TTC549 (cell line): ENCODE measurements at regions not wholly inside any gene's neighbourhood (a gene's known extent, or its start where the extent isn't known, plus 50 kb on each side); places are given as distances from the start of the nearest gene placed in this dataset.
"Not testable (repeated sequence)": the region's sequence is repeated elsewhere in the genome, so short reads cannot be mapped to it uniquely, and the experiment has no call there.

Experiments
- FAIRE-seq: peaks from 2 replicates; lab custom pipeline; 2012; peaks lifted over from hg19 to GRCh38; lab: Jason Lieb, UNC

DNA sequence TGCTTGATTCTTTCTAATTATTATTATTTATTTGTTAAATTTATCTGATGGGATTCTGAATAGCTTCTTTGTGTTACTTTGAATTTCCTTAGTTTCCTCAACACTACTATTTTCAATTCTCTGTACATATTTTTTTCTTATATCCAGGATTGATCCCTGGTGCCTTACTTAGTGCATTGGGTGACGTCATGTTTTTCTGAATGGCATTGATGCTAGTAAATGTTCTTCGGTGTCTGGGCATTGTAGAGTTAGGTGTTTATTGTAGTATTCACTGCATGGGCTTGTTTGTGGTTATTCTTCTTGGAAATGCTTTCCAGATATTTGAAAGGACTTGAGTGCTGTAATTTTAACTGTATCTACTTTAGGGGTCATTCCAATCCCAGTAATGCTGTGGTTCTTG is 938.1 kb downstream of the FAM133A start:
- no peak for FAIRE-seq

DNA sequence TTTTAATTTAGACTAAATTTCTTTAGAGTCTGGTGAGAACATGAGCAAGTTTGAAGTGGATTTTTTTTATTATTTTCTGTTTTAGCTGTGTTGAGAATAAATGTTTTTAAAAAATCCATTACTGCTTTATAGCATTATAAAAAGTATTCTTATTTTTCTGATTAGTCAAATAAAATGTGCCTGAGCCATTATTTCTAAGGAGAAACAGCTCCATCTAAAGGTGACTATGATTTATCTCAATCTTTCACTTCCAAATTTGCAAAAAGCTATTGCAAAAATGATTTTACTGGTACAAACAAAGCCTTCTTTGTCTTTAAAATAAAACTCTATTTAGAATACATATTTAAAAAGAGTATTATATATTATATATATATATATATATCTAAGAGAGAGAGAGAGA is 959.2 kb downstream of the FAM133A start:
- FAIRE-seq, result no peak

DNA sequence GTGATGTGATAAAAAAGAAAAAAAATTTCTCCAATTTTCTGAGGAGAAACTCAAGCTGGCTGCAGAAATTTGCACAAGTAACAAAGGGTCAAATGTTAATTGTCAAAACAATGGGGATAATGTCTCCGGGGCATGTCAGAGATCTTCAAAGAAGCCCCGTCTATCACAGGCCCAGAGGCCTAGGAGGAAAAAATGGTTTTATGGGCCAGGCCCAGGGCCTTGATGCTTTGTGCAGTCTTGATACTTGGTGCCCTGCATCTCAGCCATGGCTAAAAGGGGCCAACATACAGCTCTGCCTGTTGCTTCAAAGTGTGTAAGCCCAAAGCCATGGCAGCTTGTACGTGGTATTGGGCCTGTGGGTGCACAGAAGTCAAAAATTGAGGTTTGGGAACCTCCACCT is 961.0 kb downstream of the FAM133A start:
- FAIRE-seq, result no peak

DNA sequence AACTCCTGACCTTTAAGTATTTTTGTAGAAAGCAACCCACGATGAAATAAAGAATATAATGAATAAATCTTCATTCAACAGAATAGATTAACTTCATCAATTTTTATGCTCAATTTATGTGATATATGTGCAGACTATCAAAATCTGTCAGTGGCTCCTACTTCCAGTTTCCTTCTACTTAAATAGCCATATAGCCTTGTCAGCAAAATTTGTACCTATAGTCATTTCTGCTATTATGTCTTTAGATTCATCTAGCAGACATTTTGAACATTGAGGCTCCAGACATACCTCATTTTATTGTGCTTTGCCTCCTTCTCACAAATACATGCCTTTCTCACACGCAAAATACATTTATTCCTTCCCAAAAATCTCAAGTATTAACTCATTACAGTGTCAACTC is 971.7 kb downstream of the FAM133A start:
- FAIRE-seq, result no peak

DNA sequence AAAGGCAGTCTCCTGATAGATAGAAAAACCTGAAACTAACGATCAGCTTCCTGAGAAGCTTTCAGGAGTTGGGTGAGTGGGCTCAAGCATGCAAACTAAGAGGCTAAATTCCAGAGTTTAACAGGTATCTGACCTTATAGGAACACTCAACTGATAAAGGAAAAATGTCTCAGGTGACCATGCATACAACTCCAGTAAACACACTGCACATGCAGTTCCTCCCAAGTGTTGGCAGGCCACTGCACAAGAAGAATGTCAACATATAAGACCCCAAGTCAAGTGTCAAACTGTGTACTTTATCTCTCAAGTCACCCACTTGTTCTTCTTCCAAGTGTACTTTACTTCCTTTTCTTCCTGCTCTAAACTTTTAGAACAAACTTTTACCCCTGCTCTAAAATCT is 981.2 kb downstream of the FAM133A start:
- FAIRE-seq, result no peak

DNA sequence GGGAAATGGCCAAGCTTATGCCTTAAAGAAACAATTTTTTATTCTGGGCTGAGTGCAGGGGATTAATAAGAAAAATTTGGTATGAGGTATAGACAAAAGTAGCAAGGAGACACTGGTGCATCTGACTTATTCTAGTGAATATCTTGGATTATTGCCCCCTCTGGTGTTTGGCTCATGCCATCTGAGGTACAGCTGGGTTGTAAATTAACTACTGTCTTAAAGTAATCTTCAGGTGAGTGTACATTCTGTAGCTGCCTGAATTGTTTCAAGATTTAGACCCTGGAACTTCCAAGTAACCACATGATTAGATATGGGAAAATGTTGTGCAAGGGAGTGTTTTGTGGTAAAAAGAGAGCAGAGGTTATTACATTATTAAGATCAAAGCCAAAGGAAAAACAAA is 988.7 kb downstream of the FAM133A start:
- FAIRE-seq, result no peak

DNA sequence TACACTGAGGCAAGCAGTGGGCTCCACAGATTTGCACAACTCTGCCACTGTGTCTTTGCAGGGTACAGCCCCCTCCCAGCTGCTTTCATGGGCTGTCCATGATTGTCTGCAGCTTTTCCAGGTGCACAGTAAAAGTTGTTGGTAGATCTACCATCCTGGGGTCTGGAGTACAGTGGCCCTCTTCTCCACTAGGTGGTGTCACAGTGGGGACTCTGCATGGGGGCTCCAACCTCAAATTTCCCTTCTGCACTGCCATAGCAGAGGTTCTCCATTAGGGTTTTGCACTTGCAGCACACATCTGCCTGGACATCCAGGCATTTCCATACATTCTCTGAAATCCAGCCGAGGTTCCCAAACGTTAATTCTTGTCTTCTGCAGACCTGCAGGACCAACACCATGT is 1002.3 kb downstream of the FAM133A start:
- FAIRE-seq, result no peak

DNA sequence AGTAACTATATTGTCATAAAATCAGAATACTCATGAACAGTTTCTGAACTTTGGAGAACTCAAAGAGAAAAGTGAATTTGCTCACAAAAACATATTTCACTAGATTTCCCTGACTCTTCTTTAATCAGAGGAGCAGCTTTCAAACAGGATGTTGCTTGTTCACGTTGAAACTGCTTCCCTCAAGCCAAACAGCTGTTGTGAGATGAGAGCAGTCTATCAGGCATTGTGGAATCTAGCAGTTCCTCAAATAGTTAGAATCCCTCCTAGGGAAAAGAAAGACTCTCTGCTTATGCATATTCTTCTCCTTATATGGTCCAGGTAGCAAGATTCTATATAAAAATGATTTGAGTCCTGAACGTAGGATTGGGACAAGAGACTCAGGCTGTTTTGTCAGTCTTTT is 1012.1 kb downstream of the FAM133A start:
- FAIRE-seq, result no peak

DNA sequence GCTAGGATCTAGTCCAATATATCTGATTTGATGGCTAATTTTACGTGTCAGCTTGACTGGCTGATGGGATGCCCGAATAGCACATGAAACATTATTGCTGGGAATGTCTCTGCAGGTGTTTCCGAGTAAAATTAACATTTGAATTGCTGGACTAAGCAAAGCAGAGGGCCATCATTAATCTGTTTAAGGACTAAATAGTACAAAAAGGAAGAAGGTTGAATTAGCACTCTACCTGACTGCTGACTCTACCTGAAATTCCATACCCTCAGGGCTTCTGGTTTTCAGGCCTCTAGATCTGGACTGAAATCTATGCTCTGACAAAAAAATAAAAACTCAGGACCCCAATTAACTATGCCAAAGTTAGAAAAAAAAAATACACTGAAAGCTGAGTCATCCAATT is 1021.9 kb downstream of the FAM133A start:
- FAIRE-seq, result no peak

DNA sequence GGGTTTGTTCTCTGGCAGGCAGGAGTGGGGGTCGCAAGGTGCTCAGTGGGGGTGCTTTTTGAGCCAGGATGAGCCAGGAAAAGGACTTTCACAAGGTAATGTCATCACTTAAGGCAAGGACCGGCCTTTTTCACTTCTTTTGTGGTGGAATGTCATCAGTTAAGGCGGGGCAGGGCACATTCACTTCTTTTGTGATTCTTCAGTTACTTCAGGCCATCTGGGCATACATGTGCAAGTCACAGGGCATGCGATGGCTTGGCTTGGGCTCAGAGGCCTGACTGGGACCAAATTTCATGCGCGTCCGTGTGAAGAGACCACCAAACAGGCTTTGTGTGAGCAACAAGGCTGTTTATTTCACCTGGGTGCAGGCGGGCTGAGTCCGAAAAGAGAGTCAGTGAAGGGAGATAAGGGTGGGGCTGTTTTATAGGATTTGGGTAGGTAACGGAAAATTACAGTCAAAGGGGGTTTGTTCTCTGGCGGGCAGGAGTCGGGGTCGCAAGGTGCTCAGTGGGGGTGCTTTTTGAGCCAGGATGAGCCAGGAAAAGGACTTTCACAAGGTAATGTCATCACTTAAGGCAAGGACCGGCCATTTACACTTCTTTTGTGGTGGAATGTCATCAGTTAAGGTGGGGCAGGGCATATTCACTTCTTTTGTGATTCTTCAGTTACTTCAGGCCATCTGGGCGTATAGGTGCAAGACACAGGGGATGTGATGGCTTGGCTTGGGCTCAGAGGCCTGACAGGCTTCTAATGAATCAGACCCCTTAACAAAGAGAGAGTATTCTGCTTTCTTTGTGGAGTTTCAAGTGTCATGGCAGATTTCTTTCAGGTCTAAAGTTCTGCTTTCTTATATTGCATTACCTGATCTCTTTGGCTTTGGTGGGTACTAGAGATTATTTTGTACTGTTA is 1030.6 kb downstream of the FAM133A start:
- not testable (repeated sequence) for FAIRE-seq

DNA sequence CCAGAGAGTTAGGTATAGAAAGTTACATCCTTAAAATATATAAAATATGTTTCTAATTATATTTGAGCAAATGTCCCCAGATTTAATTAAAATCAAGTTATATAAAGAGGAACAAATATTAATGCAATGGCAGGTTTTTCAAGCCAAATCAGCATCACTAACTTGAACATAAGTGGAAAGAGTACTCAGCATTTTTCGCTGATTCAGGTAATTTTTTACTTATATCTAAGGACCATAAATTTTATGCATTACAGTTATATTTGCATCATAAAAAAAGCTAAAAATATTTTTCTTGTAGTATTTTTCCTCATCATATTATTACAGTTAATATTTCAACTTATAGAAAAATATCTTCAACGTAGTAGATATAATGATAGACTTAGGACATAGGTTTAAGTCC is 1047.4 kb downstream of the FAM133A start:
- no peak for FAIRE-seq

DNA sequence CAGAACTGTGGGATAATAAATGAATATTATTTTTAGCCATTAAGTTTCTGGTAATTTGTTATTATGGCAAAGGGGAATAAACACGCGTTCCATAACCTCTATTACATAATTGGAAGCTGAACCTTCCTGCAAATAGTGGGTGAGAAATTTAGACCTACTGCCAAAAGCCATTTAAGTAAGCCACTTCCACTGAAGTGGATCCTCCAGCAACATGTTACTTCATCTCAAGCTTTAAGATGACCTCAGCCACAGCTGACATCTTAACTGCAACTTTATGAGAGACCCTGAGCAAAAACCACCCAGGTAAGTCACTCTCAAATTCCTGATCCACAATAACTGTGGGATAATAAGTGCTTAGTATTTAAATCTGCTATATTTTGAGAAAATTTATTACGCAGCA is 1048.6 kb downstream of the FAM133A start:
- FAIRE-seq, result no peak

DNA sequence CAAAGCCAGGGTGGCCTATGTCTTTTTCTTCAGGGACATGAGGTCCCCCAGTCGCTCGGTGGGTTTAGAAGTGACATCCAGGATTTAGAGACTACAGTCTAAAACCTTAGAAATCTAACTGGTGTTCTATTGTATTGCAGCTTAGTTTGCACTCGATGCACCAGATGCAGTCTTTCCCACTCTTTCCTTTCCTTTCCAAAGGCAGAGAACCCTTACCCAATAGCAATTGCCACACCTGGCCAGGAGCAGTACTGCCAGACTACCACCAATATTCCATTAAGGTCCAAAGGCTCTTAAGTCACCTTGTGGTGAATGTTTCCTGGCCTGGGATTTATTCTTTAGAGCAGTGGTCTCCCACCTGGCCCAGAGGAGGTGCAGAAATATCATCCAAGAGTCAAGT is 1068.8 kb downstream of the FAM133A start:
- no peak for FAIRE-seq

DNA sequence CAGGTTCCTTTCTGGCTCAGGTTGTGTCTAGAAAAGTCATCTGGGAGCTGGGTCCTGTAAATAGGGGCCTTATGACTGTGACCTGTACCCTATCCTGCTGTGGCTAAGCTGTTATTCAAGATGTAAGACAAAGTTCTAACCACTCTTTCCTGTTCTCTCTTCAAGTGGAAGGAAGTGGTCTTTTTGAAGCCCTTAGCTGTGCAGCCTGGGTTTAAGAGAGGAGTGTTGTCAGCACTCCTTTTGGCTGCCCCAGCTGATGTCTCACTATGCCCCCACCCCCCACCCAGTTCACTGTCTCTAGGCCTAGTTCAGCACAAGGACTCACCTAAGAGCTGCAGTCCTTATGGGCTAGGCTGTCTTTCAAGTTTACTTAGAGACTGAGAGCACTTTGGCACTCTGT is 1069.5 kb downstream of the FAM133A start:
- FAIRE-seq, result no peak

DNA sequence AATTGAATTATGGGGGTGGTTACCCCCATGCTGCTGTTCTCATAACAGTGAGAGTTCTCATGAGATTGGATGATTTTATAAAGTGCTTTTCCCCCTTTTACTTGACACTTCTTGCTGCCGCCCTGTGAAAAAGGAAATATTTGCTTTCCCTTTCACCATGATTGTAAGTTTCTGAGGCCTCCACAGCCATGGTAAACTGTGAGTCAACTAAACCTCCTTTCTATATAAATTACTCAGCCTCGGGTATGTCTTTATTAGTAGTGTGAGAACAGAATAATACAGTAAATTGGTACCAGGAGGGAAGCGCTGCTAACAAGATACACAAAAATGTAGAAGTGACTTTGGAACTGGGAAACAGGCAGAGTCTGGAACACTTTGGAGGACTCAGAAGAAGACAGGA is 1070.8 kb downstream of the FAM133A start:
- FAIRE-seq, result no peak

DNA sequence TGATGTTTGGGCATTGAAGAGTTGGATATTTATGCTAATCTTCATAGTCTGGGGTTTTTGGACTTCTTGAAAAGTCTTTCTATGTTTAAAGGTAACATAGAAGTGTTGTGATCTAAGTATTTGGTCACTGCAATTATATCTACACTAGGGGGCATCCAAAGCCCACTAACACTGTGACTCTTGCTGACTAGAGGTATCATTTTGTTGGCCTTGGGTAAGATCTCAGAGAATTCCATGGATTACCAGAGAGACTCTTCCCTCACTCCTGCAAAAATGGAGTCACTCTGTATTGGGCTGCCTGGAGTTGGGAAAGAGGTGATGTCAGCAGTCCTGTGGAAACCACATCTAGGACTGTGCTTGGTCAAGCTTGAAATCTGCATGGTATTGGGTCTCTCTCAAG is 1077.6 kb downstream of the FAM133A start:
- FAIRE-seq, result no peak

DNA sequence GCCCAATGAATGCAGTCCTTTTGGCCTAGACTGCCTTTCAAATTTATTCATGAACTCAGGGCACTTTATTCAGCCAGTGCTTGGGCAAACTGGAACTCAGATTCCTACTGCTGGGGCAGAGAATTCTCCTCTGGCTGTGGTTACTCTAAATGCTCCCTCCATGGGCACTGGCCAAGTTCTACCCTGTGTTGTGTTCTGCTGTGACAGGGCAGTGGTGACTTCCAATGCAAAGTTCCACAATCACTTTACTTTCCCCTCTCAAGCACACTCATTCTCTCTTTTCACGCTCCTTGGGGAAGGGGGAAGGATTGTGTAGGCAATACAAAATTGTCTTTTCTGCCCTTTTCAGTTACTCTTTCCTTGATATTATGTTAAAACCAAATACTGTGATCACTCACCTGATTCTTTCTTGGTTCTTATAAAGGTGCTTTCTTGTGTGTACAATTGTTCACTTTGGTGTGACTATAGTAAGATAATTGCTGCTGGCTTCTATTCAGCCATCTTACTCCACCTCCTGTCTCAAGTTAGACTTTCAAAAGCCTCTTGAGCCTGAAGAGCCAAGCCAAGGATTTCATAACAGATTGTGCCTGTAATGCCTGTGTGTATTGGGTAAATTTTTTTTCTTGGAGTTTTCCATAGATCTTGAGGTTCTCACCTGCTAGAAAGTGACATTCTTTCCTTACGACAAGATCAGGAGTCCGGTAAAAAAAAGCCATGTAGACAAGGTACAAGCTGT is 1078.6 kb downstream of the FAM133A start:
- FAIRE-seq, result no peak

DNA sequence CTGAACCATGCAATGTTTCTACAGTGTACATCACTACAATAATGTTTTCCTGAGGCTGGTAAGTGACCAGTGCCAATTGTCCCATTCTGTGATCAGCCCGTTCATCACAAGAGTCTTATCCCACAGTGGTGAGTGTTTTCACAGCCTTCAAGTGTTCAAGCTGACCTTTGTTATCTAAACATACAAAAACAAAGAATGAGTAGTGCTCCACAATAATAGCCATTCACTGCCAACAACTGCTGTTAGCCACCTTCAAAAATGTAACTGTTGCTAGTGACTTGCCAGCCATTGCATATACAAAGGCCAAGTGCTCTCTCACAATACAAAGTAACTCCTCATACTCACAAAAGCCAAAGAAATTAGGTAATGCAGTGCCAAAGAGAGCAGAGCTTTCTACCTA is 1084.1 kb downstream of the FAM133A start:
- FAIRE-seq, result no peak

DNA sequence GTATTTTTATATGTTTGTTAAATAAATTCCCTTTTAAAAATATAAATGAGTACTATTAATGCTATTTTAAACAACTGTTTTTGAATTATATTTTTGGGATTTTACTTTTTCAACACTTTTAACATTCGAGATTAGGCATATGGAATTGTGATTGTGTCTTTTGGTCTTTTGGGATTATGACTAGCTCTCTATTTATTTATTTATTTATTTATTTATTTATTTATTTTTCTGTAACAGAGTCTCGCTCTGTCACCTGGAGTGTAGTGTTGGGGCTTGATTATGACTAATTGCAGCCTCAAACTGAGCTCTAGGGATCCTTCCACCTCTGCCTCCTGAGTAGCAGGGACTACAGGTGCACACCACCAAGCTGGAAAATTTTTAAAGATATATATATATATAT is 1101.6 kb downstream of the FAM133A start:
- no peak for FAIRE-seq

DNA sequence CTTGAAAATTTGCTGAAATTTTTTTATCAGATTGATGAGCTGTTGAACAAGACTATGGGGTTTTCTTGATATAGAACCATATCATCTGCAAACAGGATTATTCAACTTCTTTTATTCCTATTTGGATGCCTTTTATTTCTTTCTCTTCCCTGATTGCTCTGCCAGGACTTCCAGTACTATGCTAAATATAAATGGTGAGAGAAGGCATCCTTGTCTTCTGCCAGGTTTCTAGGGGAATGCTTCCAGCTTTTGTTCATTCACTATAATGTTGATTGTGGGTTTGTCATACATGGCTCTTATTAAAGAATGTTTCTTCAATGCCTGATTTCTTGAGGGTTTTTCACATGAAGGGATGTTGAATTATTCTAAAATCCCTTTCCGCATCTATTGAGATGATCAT is 1139.5 kb downstream of the FAM133A start:
- FAIRE-seq, result no peak

DNA sequence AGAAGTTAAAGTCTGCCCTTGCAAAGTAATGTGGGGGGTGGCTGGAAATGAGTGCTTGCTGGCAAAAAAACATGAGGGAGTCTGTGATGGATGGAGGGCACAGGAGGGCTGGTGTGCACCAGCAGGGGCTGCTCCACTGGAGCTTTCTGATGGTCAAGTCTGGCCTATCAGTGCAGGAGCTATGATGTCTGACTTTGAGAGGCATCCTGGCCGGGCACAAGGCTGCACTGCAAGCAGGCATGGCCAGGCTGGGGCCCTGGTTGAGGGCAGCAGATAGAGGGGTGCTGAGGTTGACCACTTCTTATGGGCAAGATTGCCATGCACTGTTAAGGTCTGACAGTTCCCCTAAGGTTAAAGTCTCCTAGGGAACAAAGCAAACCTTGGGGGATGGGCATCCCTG is 1140.2 kb downstream of the FAM133A start:
- no peak for FAIRE-seq

DNA sequence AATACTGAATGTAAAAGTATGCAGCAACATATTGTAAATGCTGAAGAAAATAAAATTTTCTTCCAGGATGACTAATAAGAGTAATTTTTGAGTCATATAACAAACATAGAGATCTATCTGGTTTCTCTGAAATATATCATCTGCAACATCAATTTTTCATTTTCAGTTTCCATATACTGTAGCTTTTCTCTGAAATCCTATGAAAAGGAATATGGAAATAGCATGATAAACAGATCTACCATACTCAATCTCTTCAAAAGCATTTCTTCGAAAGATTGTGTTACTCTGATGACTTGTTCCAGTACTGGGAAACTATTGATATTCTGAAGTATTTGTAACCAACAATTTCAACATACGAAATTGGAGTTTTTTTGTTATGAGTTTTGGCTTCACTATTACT is 1156.7 kb downstream of the FAM133A start:
- FAIRE-seq, result no peak

DNA sequence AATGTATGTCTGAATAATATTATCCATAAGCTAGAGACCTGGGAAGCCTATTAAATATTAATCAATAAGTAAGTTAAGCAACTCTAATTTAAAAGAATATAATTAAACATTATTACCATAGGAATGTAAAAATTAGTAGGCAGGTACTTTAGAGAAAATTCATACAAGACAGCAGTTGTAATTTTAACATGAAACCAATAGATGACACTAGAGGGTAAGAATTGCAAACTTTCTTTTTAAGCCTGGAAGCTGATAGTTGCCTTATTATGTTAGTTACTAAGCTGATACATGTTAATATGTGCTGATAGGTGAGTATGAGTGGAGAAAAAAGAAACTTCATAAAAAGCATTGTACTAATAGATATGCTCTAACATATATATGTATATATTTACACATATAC is 1157.4 kb downstream of the FAM133A start:
- peak; percentile 52 for FAIRE-seq

DNA sequence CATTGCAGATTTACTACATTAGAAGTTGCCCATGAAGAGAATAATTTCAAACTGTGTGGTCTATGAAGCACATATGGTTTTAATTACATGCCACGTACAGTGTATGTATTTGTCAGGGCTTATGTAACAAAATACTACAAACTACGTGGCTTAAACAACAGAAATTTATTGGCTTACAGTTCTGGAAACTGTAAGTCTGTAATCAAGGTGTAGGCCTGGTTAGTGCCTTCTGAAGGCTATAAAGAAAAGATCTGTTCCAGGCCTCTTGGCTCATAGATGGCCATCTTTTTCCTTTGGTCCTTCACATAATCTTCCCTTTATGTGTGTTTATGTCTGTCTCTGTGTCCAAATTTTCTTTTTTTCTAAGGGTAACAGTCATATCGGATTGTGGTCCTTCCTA is 1160.2 kb downstream of the FAM133A start:
- FAIRE-seq, result no peak
